C4-2B (cell line): ENCODE measurements at regions not wholly inside any gene's neighbourhood (a gene's known extent, or its start where the extent isn't known, plus 50 kb on each side); places are given as distances from the start of the nearest gene placed in this dataset.

Source experiments
- CTCF ChIP-seq: fragments of 450-650 bp; conservative IDR thresholded peaks from 2 replicates; pipeline ENCODE4 v1.5.1; 2017; ENCODE audit warnings: mild to moderate bottlenecking
- ZFX ChIP-seq: fragments of 450-650 bp; IDR thresholded peaks from 2 replicates; pipeline ENCODE4 v1.6.1; 2017

GRCh38 chr11:96484361-96484760 is 94.5 kb downstream of the JRKL start:
- TF ChIP-seq CTCF (no peak), ZFX (no peak)
